H9 (cell line): ENCODE measurements at regions not wholly inside any gene's neighbourhood (a gene's known extent, or its start where the extent isn't known, plus 50 kb on each side); places are given as distances from the start of the nearest gene placed in this dataset.

Source experiments
- DNase-seq: peaks from one replicate; pipeline ENCODE4 v3.0.0-alpha.2; 2017
- H2AFZ ChIP-seq: one replicate; pipeline ENCODE4 v1.6.1; 2013; ENCODE audit warnings: mild to moderate bottlenecking, low read length, control low read depth, moderate library complexity
- H2AK5ac ChIP-seq: 2 replicates; pipeline ENCODE4 v1.6.1; 2013; ENCODE audit warnings: low read length, control low read depth, mixed read lengths; ENCODE audit not compliant: insufficient read length
- H2BK120ac ChIP-seq: one replicate; pipeline ENCODE4 v1.6.1; 2013; ENCODE audit warnings: low read depth, mild to moderate bottlenecking, low read length, control low read depth, inconsistent platforms; ENCODE audit not compliant: poor library complexity, severe bottlenecking
- H2BK12ac ChIP-seq: 2 replicates; pipeline ENCODE4 v1.6.1; 2013; ENCODE audit warnings: low read length, control low read depth, mixed read lengths, low read depth; ENCODE audit not compliant: insufficient read length
- H2BK15ac ChIP-seq: 2 replicates; pipeline ENCODE4 v1.6.1; 2013; ENCODE audit warnings: low read depth, low read length, control low read depth
- H2BK20ac ChIP-seq: one replicate; pipeline ENCODE4 v1.6.1; 2013; ENCODE audit warnings: low read depth, mild to moderate bottlenecking, low read length, control low read depth, inconsistent platforms; ENCODE audit not compliant: poor library complexity, severe bottlenecking
- H2BK5ac ChIP-seq: 2 replicates; pipeline ENCODE4 v1.6.1; 2013; ENCODE audit warnings: low read length, control low read depth, mixed read lengths; ENCODE audit not compliant: insufficient read length
- H3K14ac ChIP-seq: 2 replicates; pipeline ENCODE4 v1.6.1; 2013; ENCODE audit warnings: low read length, control low read depth; ENCODE audit not compliant: insufficient read depth
- H3K18ac ChIP-seq: 2 replicates; pipeline ENCODE4 v1.6.1; 2013; ENCODE audit warnings: low read depth, mild to moderate bottlenecking, mixed read lengths, low read length, control low read depth; ENCODE audit not compliant: insufficient read length
- H3K23ac ChIP-seq: 2 replicates; pipeline ENCODE4 v1.6.1; 2013; ENCODE audit warnings: low read length, control low read depth, mixed read lengths, low read depth; ENCODE audit not compliant: insufficient read length
- H3K23me2 ChIP-seq: 2 replicates; pipeline ENCODE4 v1.6.1; 2013; ENCODE audit warnings: low read depth, mild to moderate bottlenecking, mixed read lengths, low read length, control low read depth; ENCODE audit not compliant: insufficient read length, poor library complexity, severe bottlenecking
- H3K27ac ChIP-seq: 2 replicates; pipeline ENCODE4 v1.5.1; 2013; ENCODE audit warnings: low read length, control low read depth, mixed read lengths, low read depth; ENCODE audit not compliant: insufficient read length
- H3K27me3 ChIP-seq: 2 replicates; pipeline ENCODE4 v1.6.1; 2013; ENCODE audit warnings: low read length, control low read depth, inconsistent platforms; ENCODE audit not compliant: insufficient read depth
- H3K4ac ChIP-seq: 2 replicates; pipeline ENCODE4 v1.6.1; 2013; ENCODE audit warnings: low read depth, mild to moderate bottlenecking, control low read depth, inconsistent platforms, low read length, moderate library complexity
- H3K4me1 ChIP-seq: 2 replicates; pipeline ENCODE4 v1.6.1; 2013; ENCODE audit warnings: low read length, control low read depth, inconsistent platforms; ENCODE audit not compliant: insufficient read depth
- H3K4me2 ChIP-seq: 2 replicates; pipeline ENCODE4 v1.6.1; 2013; ENCODE audit warnings: low read length, control low read depth, mixed read lengths; ENCODE audit not compliant: insufficient read length, insufficient read depth
- H3K56ac ChIP-seq: 2 replicates; pipeline ENCODE4 v1.6.1; 2013; ENCODE audit warnings: low read depth, mild to moderate bottlenecking, mixed read lengths, low read length, control low read depth; ENCODE audit not compliant: insufficient read length
- H3K79me1 ChIP-seq: 2 replicates; pipeline ENCODE4 v1.6.1; 2013; ENCODE audit warnings: low read depth, mild to moderate bottlenecking, moderate library complexity, low read length, control low read depth, inconsistent platforms; ENCODE audit not compliant: insufficient read depth, poor library complexity, severe bottlenecking
- H3K79me2 ChIP-seq: 2 replicates; pipeline ENCODE4 v1.6.1; 2013; ENCODE audit warnings: low read length, control low read depth, inconsistent platforms; ENCODE audit not compliant: insufficient read depth
- H3K9ac ChIP-seq: 2 replicates; pipeline ENCODE4 v1.6.1; 2013; ENCODE audit warnings: low read length, control low read depth, mixed read lengths; ENCODE audit not compliant: insufficient read length; ENCODE audit errors: extremely low read depth
- H3K9me3 ChIP-seq: one replicate; pipeline ENCODE4 v1.6.1; 2013; ENCODE audit warnings: low read depth, low read length, inconsistent platforms; ENCODE audit not compliant: control insufficient read depth
- H3T11ph ChIP-seq: one replicate; pipeline ENCODE4 v1.6.1; 2013; ENCODE audit warnings: mild to moderate bottlenecking, low read length, control low read depth, inconsistent platforms
- H4K20me1 ChIP-seq: one replicate; pipeline ENCODE4 v1.6.1; 2013; ENCODE audit not compliant: control insufficient read depth, insufficient read length, insufficient read depth
- H4K5ac ChIP-seq: 2 replicates; pipeline ENCODE4 v1.6.1; 2013; ENCODE audit warnings: low read depth, mild to moderate bottlenecking, mixed read lengths, low read length, control low read depth; ENCODE audit not compliant: insufficient read length
- H4K8ac ChIP-seq: replicated peaks from 2 replicates; pipeline ENCODE4 v1.6.1; 2013; ENCODE audit warnings: low read length, control low read depth, mixed read lengths, low read depth; ENCODE audit not compliant: insufficient read length
- H4K91ac ChIP-seq: 2 replicates; pipeline ENCODE4 v1.6.1; 2013; ENCODE audit warnings: low read depth, mild to moderate bottlenecking, moderate library complexity, mixed read lengths, low read length, control low read depth; ENCODE audit not compliant: insufficient read length
- H3K27ac Mint-ChIP-seq, 3 experiments: 2 replicates in 2 of 3; 3 replicates in 1 of 3; pipeline ENCODE4 v1.8.0; 2020 to 2021; ENCODE audit warnings: mixed read lengths in 3 of 3, mild to moderate bottlenecking in 1 of 3, moderate library complexity in 1 of 3
- H3K27me3 Mint-ChIP-seq: 2 replicates; pipeline ENCODE4 v1.8.0; 2021; ENCODE audit warnings: low read depth, mild to moderate bottlenecking, moderate library complexity, mixed read lengths
- H3K36me3 Mint-ChIP-seq, 3 experiments: 2 replicates in 2 of 3; 3 replicates in 1 of 3; pipeline ENCODE4 v1.8.0; 2020 to 2021; ENCODE audit warnings: low read depth in 3 of 3, mixed read lengths in 3 of 3; ENCODE audit not compliant: insufficient read depth in 1 of 3
- H3K4me1 Mint-ChIP-seq, 2 experiments: 2 replicates each; pipeline ENCODE4 v1.8.0; 2020; ENCODE audit warnings: mixed read lengths in 2 of 2
- H3K4me3 Mint-ChIP-seq, 2 experiments: 2 replicates in 1 of 2; 3 replicates in 1 of 2; pipeline ENCODE4 v1.8.0; 2020 to 2021; ENCODE audit warnings: mild to moderate bottlenecking in 2 of 2, mixed read lengths in 2 of 2, moderate library complexity in 1 of 2
- H3K9me3 Mint-ChIP-seq, 2 experiments: 2 replicates in 1 of 2; 3 replicates in 1 of 2; pipeline ENCODE4 v1.8.0; 2020; ENCODE audit warnings: mild to moderate bottlenecking in 2 of 2, mixed read lengths in 2 of 2, moderate library complexity in 1 of 2
- CTCF ChIP-seq: fragments of 200-600 bp; sonication (generic); conservative IDR thresholded peaks from 3 replicates; pipeline ENCODE4 v1.8.0; 2021; ENCODE audit warnings: antibody characterized with exemption, mild to moderate bottlenecking
- WGBS: extraction: QIAGEN DNeasy Blood & Tissue Kit; methylation state at CpG from one replicate; pipeline ENCODE4 v1.1.7; 2013; ENCODE audit warnings: missing lambda C conversion rate, low lambda C conversion rate, mixed read lengths; ENCODE audit not compliant: insufficient read length; ENCODE audit errors: extremely low coverage; 5-methylcytosine and 5-hydroxymethylcytosine counted together

DNA sequence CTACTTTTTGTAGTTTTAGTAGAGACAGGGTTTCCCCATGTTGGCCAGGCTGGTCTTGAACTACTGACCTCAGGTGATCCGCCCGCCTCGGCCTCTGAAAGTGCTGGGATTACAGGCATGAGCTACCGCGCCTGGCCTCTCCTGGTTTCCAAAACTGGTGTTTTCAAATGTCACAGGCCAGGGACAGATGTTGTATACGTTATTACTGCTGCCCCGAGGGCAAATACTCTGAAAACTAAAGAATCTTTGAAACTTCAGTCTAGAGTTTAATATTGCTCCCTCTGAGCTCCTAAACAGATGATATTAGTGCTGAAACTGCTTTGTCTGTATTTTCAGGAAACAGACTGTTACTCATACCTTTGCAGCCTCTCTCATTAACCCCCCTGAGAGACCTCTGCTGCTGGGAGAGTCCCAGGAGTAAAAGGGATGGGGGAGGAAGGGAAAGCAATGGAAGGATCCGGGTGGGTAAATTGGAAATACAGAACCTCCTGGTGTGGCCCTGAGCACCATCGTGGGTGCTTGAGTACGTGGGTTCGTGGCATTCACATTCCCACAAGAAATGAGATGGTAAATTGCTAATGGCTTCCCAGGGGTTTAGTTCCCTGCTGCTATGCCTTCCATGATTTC lies 96.3 kb upstream of the IGF1R start:
- H3K23me2 ChIP-seq, result peaks cover 12% of the 10 kb centered on the region
- no peak overlapping the region for H3K9ac ChIP-seq
- no peak overlapping the region for H3K4me3 Mint-ChIP-seq
- H2AK5ac ChIP-seq, result no peak overlapping the region
- peaks cover 21% of the 10 kb centered on the region for H3K27me3 Mint-ChIP-seq
- H3K9me3 ChIP-seq, result no peaks in the 10 kb centered on the region
- no peak overlapping the region for H4K91ac ChIP-seq
- H3K79me2 ChIP-seq, result no peaks in the 10 kb centered on the region
- H3K4ac ChIP-seq, result no peak overlapping the region
- H3K27ac ChIP-seq, result no peak overlapping the region
- DNase-seq, result no peak
- no CpG with 5 or more reads among the region's 11 CpGs for WGBS
- H3K4me1 ChIP-seq, result peaks cover 14% of the 10 kb centered on the region; the same call in 1 of the 2 replicates
- H2BK5ac ChIP-seq, result no peak overlapping the region
- no peak overlapping the region for H3K14ac ChIP-seq
- no peak overlapping the region for H2BK120ac ChIP-seq
- peaks cover 4 to 5% of the 10 kb centered on the region in 2 experiments; a peak in 3 of 5 replicates for H3K9me3 Mint-ChIP-seq
- no peak overlapping the region for H2BK15ac ChIP-seq
- no peak overlapping the region for H3K56ac ChIP-seq
- H3K79me1 ChIP-seq, result no peaks in the 10 kb centered on the region
- no peaks in the 10 kb centered on the region for H3K27me3 ChIP-seq
- H3K4me1 Mint-ChIP-seq, result peaks cover 46 to 62% of the 10 kb centered on the region in 2 experiments
- no peak overlapping the region for H3T11ph ChIP-seq
- H2BK20ac ChIP-seq, result no peak overlapping the region
- H3K23ac ChIP-seq, result no peak overlapping the region
- H4K5ac ChIP-seq, result no peak overlapping the region
- H3K18ac ChIP-seq, result no peak overlapping the region
- H4K8ac ChIP-seq, result no peak overlapping the region
- no peak for TF ChIP-seq CTCF
- H2BK12ac ChIP-seq, result no peak overlapping the region
- H3K4me2 ChIP-seq, result no peak overlapping the region
- peak overlapping the region in 1 of 3 experiments; percentile 38; a peak in 2 of 7 replicates for H3K27ac Mint-ChIP-seq
- no peak overlapping the region for H2AFZ ChIP-seq
- H4K20me1 ChIP-seq, result no peaks in the 10 kb centered on the region
- H3K36me3 Mint-ChIP-seq, result peaks cover 0 to 6% (median 0%) of the 10 kb centered on the region in 3 experiments; a peak in 4 of 7 replicates
